ENCODE measurements at regions not wholly inside any gene's neighbourhood (a gene's known extent, or its start where the extent isn't known, plus 50 kb on each side); places are given as distances from the start of the nearest gene placed in this dataset.

DNA sequence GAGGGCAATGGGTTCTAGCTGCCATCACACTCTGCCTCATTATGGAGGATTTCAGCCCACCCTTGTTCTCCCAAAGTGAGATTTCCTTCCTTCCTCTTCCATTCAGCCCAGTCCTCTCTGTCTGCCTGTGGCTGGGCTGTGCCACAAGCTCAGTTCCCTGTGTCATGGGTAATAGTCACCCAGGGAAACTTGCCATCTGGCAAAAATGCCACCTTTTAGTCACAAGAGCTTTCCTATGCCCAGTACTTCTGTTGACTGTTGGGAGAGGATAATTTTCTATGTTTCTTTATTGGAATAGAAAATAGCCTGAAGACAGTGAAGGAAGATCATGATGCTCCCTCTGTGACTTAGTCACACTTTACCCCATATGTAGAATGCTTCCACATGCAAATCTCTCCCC is 71.4 kb downstream of the TLR4 start:
- Histone ChIP-seq H3K27ac (ENCODE audit: low read depth, low read length, poor library complexity, severe bottlenecking) (no peak overlapping the region), H3K79me2 (ENCODE audit: insufficient read depth, low read length) (no peaks in the 10 kb centered on the region), H4K20me1 (ENCODE audit: insufficient read depth, low read length) (no peaks in the 10 kb centered on the region), H3K9me3 (ENCODE audit: low read length) (no peaks in the 10 kb centered on the region), H3K36me3 (ENCODE audit: insufficient read depth, low read length) (no peaks in the 10 kb centered on the region), H3K27me3 (ENCODE audit: insufficient read depth, low read length) (no peaks in the 10 kb centered on the region), H3K4me2 (ENCODE audit: low read length) (no peak overlapping the region), H3K4me3 (ENCODE audit: low read depth, low read length, poor library complexity, severe bottlenecking) (no peak overlapping the region), H3K4me1 (ENCODE audit: insufficient read depth, low read length, severe bottlenecking) (no peaks in the 10 kb centered on the region), H3F3A (ENCODE audit: insufficient read depth, low read length) (no peaks in the 10 kb centered on the region), H2AFZ (ENCODE audit: low read length) (no peak overlapping the region), H3K9me2 (ENCODE audit: low read depth, low read length) (no peaks in the 10 kb centered on the region), H3K9ac (ENCODE audit: low read length) (no peak overlapping the region)
- TF ChIP-seq EZH2 (IDR thresholded peaks at IDR 0.05; ENCODE audit: borderline replicate concordance, low read length) = no peak
- TF ChIP-seq, protein P1, sequence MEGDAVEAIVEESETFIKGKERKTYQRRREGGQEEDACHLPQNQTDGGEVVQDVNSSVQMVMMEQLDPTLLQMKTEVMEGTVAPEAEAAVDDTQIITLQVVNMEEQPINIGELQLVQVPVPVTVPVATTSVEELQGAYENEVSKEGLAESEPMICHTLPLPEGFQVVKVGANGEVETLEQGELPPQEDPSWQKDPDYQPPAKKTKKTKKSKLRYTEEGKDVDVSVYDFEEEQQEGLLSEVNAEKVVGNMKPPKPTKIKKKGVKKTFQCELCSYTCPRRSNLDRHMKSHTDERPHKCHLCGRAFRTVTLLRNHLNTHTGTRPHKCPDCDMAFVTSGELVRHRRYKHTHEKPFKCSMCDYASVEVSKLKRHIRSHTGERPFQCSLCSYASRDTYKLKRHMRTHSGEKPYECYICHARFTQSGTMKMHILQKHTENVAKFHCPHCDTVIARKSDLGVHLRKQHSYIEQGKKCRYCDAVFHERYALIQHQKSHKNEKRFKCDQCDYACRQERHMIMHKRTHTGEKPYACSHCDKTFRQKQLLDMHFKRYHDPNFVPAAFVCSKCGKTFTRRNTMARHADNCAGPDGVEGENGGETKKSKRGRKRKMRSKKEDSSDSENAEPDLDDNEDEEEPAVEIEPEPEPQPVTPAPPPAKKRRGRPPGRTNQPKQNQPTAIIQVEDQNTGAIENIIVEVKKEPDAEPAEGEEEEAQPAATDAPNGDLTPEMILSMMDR (IDR thresholded peaks at IDR 0.05; ENCODE audit: low read length) = no peak

DNA sequence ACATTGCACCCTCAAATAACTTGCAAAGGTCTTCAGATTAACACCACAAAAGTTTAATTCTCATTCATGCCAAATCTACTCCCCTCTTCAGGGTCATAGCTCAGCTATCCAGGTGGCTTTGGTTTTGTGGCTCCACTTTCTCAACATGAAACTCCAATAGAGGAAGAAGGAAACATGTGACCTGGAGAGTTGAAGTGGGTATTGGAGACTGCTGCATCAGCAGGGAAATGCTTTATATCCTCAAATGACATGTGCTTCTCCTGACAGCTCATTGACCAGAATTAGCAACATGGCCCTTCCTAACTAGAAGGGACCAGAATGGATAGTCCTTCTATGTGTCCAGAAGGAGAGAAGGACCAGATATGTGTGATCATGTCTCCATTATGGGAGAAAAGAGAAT is 73.6 kb downstream of the TLR4 start:
- no peaks in the 10 kb centered on the region for H3K9me2 ChIP-seq (ENCODE audit: low read depth, low read length)
- H3K4me1 ChIP-seq (ENCODE audit: insufficient read depth, low read length, severe bottlenecking) = peaks cover 2% of the 10 kb centered on the region
- no peaks in the 10 kb centered on the region for H3K9me3 ChIP-seq (ENCODE audit: low read length)
- no peak overlapping the region for H3K4me2 ChIP-seq (ENCODE audit: low read length)
- H3K27ac ChIP-seq (ENCODE audit: low read depth, low read length, poor library complexity, severe bottlenecking) = no peak overlapping the region
- no peak overlapping the region for H2AFZ ChIP-seq (ENCODE audit: low read length)
- TF ChIP-seq, protein P1 (IDR thresholded peaks at IDR 0.05; ENCODE audit: low read length) = no peak
- no peak for TF ChIP-seq EZH2 (IDR thresholded peaks at IDR 0.05; ENCODE audit: borderline replicate concordance, low read length)
- H3K36me3 ChIP-seq (ENCODE audit: insufficient read depth, low read length) = no peaks in the 10 kb centered on the region
- no peaks in the 10 kb centered on the region for H3K27me3 ChIP-seq (ENCODE audit: insufficient read depth, low read length)
- no peaks in the 10 kb centered on the region for H3K79me2 ChIP-seq (ENCODE audit: insufficient read depth, low read length)
- no peak overlapping the region for H3K9ac ChIP-seq (ENCODE audit: low read length)
- no peak overlapping the region for H3K4me3 ChIP-seq (ENCODE audit: low read depth, low read length, poor library complexity, severe bottlenecking)
- H4K20me1 ChIP-seq (ENCODE audit: insufficient read depth, low read length) = no peaks in the 10 kb centered on the region
- H3F3A ChIP-seq (ENCODE audit: insufficient read depth, low read length) = no peaks in the 10 kb centered on the region

DNA sequence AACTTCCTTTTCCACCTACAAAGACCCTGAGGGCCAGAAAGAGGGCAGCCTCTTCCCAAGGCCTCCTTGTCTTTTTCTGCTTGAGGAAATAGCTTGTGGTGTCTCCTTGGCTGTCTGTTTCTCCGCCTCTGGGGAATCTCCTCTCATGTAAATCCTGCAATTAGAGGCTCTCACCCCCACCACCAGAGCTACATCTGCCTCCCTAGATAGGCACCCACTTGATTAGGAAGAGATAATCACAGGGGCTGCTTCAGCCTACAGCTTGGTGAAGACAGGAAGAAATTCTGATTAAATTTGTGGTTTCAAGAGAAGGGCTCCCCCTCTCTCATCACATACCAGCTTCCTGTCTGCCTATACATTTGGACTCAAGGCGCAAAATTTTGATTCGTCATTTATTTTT is 75.6 kb downstream of the TLR4 start:
- H3K9ac ChIP-seq (ENCODE audit: low read length) = no peak overlapping the region
- no peaks in the 10 kb centered on the region for H3F3A ChIP-seq (ENCODE audit: insufficient read depth, low read length)
- H3K9me3 ChIP-seq (ENCODE audit: low read length) = no peaks in the 10 kb centered on the region
- no peak for TF ChIP-seq EZH2 (IDR thresholded peaks at IDR 0.05; ENCODE audit: borderline replicate concordance, low read length)
- TF ChIP-seq, protein P1 (IDR thresholded peaks at IDR 0.05; ENCODE audit: low read length) = no peak
- peaks cover 13% of the 10 kb centered on the region for H3K4me1 ChIP-seq (ENCODE audit: insufficient read depth, low read length, severe bottlenecking)
- no peaks in the 10 kb centered on the region for H3K9me2 ChIP-seq (ENCODE audit: low read depth, low read length)
- no peak overlapping the region for H3K27ac ChIP-seq (ENCODE audit: low read depth, low read length, poor library complexity, severe bottlenecking)
- no peak overlapping the region for H3K4me2 ChIP-seq (ENCODE audit: low read length)
- no peaks in the 10 kb centered on the region for H3K79me2 ChIP-seq (ENCODE audit: insufficient read depth, low read length)
- H2AFZ ChIP-seq (ENCODE audit: low read length) = no peak overlapping the region
- H3K4me3 ChIP-seq (ENCODE audit: low read depth, low read length, poor library complexity, severe bottlenecking) = no peak overlapping the region
- H4K20me1 ChIP-seq (ENCODE audit: insufficient read depth, low read length) = no peaks in the 10 kb centered on the region
- no peaks in the 10 kb centered on the region for H3K36me3 ChIP-seq (ENCODE audit: insufficient read depth, low read length)
- no peaks in the 10 kb centered on the region for H3K27me3 ChIP-seq (ENCODE audit: insufficient read depth, low read length)

Measured in OCI-LY1 (cell line).